Hematopoietic multipotent progenitor cell treated with erythropoietin and hydrocortisone succinate and interleukin-3 and kit ligand, for 15 days (in vitro differentiated cells): ENCODE measurements at regions not wholly inside any gene's neighbourhood (a gene's known extent, or its start where the extent isn't known, plus 50 kb on each side); places are given as distances from the start of the nearest gene placed in this dataset.
A peak's percentile ranks its signal among the peaks of the same experiment; 100 is the strongest.

Experiments used
- DNase-seq: peaks from one replicate; pipeline ENCODE4 v3.0.0-alpha.2; 2015; ENCODE audit warnings: low spot score

DNA sequence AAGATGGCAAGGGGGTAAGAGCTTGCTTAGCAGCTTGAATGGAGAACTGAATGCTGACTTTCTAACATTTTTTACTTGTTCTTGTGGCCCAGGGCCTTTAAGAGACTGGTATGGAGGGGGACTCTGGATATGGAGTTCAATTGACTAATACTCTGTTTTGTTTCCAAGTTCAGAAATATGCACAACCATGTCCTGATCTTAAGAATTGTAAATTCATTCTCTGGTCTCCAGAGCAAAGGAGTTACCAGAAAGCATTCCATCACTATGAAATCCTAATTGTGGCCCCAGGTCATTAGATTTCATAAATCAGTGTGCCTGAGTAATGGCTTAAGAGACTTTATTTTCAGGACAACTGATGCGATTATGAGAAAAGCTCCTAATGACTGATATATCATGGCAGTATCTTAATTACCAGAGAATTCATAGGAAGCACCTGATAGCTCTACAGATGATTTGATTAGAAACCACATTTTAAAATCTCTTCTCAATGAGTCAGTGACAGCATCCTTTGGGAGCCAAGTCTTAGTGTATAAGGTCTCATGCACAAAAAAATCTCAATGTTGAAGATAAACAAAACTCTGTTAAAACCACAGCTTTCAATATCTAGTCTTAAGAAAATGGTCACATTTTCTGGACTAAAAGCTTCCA lies 613.6 kb upstream of the KLF4 start:
- no peak for DNase-seq

DNA sequence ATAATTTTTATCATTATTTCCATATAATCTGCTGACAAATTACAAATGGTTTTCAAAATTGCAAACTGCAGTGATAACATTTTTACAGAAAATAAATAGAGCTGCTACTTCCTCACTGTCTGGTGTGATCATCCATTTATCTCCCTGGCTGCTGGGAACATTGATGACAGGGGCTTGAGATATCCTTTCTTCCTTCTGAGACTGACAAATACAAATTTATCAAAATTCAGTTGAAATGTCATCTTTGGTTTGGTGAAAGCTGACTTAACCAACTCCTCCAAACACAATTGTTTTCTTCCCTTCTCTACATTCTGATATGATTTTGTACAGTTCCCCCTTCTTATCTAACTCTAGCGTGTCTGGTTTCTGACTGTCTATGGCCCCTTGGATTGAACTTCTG lies 611.8 kb upstream of the KLF4 start:
- DNase-seq = no peak

DNA sequence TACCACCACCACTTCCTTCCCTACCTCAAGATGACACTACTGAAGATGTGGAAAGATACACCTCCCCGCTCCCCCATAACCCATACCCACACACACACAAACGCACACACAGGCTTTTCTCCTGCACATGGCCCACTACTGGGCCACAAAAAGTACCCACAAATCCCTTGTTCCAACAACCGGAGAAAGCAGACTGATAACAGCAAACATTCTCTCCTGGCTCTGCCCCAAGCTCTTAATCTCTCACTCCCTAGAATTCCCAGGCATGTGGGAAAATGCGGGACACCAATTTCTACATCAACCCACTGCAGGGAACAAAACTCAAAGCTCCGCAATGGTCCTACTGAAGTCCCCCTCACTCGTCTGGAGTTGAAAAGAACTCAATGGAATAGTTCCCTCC lies 611.0 kb upstream of the KLF4 start:
- DNase-seq = no peak

DNA sequence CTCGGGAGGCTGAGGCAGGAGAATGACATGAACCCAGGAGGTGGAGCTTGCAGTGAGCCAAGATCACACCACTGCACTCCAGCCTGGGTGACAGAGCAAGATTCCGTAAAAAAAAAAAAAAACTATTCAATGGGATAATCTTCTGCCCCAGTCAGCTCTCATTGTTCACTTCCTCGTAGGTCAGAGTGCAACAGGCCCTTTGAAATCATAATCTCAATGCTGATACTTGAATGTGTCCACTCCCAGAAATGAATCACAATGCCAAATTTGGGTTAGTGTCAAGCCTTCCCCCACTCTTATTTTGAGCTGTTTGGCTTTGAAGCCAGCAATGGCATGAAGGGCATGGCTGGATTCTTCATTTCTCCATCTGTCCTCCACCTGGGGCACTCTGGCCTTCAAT lies 610.3 kb upstream of the KLF4 start:
- no peak for DNase-seq

DNA sequence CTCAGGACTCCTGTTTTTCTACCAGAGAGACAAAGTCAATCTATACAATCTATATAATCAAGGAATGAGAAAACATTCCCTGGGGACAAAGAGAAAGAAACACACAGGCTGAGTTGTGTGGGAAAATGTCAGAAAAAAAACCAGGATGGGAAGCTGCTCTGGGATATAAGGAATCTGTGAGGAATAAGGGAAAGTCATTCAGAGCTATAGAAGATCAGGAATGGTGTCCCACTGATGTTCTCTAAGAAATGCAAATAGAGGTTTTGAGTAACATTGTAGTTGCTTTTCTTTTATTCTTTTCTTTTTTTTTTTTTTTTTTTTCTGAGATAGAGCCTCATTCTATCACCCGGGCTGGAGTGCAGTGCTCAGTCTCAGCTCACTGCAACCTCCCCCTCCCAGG lies 605.9 kb upstream of the KLF4 start:
- DNase-seq = no peak

DNA sequence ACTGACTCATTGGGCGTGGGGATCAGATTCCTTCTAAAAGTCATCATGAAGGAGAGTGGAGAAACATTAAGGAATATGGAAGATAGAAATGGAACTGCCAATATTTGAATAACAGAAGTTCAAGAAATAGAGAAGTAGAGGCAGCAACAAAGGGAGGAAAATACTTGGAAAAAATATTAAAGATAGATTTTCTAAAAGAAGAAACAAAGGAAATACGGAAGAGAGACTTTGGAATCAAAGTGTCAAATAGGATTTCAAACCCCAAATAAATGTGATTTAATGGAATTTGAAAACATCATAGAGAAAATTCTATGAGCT lies 605.1 kb upstream of the KLF4 start:
- no peak for DNase-seq

DNA sequence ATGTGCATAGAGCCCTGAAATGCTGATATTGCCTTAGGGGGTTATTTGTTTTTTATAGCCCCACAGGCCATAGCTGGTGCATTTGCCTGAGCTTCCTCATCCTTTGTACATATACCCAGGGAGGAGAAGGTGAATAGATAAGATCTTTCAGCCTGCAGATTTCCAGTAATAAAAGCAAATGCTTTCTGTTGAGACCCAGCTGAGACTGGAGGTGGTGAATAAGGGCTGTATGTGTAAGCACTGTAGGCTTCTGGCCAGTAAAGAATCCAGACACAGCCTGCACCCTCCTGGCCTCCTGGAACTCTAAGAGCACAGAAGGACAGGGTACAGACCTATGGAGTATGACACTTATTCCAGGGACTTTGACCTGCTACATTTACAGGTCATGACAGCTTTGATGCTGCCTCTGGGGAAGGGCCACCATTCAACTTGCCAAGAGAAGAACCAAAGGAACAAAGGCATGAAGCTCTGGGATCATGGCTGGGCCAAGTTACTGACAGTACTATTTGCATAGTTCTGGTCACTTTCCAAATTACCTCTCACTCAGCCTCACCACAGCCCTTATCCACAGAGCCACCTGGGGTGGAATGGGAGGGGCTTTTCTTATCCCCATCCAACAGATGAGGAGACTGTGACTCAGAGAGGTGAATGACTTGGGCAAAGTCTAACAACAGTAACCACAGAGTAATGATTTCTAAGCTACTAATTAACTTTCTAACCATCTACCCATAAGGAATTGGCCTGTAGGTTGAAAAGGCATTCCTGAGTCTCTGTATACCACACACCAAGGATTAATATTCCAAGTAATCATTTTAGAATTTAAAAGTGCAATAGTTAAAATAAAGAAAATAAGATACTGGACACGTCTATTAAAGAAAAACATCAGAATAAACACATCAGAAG lies 604.5 kb upstream of the KLF4 start:
- DNase-seq = peak; percentile 97

DNA sequence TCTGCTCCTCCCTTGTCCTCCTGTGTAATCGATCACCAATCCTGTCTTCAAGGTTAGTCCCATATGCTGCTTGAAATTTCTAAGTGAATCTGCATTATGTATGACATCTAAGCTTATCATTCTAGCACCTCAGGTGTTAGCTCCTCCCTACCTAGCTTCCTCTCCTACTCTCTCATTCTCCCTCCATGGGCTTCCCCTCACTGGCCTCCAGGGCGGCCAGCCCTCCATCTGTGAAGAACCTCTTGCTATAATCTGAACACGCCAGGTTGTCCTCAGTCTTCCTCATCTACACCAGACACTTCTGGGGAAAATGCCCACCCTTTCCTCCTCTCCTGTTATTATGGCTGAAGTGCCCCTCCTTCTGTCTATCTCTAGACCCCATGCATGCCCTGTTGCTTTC lies 599.3 kb upstream of the KLF4 start:
- DNase-seq = no peak

DNA sequence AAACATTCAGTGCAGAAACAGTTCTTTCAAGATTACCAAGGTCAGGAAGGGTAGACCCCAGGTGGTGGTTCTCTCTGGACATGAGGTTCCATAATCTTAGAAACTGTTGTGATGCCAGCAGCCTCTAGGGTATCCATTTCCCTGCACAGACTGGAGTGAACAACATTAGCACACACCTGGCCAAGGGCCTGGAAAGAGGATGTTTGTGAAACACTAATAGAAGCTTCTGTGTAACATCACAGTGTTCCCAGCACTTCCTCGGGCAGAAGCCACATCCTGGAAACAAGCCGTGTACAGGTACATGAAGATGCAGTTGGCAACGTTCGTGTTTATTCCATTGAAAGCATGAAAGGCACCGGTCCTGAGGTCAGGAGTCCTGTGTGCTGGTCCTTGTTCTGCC lies 598.2 kb upstream of the KLF4 start:
- no peak for DNase-seq

DNA sequence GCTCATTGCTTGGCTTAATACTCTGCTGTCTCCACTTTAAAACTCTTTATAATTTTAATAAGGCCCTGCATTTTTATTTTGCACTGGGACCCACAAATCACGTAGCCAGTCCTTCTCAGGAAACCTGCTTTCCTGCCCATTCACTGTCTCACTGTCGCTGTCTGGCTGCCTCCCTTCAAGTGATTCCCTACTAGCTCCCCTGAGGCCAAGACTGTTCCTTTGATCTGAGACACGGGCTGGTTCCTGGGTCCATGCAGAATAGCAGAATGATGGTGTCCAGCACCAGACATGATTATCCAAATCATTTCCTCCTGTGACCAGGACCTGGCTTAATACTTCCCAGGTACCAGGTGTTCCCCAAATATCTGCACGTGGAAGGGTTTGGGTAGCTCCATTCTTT lies 597.1 kb upstream of the KLF4 start:
- DNase-seq = no peak

DNA sequence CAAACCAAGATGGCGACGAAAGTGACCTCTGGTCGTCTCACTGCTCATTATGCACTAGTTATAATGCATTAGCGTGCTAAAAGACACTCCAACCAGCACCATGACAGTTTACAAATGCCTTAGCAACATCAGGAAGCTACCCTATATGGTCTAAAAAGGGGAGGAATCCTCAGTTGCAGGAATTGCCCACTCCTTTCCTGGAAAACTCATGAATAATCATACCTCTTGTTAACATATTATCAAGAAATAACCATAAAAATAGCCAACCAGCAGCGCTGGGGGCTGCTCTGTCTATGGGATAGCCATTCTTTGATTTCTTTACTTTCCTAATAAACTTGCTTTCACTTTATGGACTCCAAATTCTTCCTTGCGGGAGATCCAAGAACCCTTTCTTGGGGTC lies 595.7 kb upstream of the KLF4 start:
- DNase-seq = no peak

DNA sequence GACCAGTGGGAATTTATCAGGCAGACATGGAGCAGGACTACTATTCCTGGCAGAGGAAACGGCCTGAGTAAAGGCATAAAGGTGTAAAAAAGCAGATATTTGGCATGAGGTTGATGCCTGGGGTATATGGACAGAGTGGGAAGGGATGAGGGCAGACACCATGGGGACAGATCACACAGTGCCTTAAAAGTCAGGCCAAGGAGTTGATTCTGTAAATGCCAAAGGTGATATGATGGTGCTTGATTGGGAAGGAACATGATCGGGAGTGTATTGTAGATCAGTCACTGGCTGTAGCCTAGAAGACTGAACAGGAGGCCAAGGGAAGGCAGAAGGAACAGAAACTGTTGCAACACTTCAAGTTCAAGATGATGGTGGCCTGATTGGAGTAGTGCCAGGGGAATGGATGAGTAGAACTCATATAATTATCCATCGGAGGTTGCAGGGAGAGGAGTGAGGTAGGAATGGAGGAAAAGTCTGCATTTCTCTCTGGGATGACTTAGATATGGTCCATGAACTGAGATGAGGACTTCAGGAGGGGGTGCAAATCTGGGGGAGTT lies 594.3 kb upstream of the KLF4 start:
- no peak for DNase-seq

DNA sequence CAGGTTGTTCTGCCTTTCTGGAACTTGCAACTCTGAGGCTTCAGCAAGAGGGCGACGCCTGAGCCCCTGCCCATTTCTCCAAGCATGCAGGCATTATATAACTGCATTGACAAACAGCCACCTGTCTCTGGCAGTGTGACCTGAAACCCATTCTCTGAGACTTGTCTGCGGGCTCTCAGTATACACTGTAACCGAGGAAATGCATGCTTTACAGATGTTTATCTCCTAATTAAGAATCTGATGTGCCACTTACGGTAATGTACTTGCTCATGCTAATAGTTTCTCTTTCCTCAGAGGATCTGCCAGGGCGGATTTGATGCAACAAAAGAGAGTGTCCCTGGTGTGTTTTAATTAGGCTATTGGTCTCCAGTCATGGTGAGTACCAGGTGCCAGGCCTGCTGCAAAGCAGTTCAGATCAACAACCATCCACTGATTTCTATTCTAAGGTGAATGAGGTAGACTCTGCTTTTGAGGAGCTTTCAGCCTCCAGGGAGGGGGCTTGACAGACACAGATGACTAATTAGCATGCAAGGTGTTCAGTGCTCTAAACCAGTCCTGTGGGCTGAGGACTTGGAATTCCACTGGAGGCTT lies 593.7 kb upstream of the KLF4 start:
- DNase-seq = no peak

DNA sequence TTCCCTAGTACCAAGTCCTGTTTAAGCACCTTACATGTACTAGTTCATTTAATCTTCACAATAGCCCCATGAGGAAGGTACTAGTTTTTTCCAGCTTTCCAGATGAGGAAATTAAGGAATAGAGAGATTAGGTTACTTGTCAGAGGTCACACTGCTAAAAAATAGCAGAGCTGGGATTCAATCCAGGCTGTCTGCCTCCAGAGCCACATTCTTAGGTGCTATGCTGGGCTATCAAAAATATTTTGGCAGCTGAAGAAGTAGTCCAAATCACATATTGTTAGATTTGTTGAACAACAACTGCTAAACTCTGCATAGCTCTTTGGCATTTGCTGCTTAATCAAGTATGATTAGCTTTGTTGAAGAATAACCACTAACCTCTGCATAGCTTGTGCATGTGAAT lies 591.5 kb upstream of the KLF4 start:
- DNase-seq = no peak

DNA sequence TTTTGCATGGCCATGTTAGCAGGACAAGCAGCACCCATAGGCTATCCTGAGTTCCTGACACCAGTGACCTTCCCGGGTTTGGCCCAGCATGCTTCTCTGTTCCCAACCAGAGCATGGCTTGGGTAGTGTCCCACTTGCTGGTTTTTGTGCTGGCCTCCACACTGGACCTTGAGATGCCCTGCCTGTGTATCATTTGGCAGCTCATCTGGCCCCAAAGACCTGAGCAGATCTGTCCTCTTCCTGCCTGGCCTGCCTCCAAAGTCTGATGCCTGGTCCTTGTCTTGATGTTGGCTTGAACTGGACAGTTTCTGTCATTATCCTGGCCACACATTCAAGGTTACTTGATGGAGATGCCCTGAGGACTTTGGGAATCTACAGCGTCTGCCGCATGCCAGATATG lies 590.7 kb upstream of the KLF4 start:
- DNase-seq = no peak

DNA sequence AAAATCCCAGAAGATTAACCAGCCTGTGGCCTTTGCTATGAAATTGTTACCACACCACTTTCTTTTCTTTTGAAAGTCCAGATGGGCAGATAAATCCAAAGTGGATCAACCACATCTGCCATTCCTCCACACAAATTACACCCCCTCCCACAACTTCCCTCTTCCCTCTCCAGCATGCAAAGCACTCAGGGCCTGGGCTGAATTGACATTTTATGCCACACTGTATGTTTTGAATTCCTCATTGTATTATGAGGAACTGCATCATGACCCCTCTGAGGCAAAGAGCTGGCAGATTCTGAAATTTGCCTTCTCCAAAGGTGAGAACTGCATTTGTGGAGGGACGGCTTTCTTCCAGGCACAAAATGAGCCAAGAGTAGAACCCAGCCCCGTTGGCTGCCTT lies 589.2 kb upstream of the KLF4 start:
- no peak for DNase-seq

DNA sequence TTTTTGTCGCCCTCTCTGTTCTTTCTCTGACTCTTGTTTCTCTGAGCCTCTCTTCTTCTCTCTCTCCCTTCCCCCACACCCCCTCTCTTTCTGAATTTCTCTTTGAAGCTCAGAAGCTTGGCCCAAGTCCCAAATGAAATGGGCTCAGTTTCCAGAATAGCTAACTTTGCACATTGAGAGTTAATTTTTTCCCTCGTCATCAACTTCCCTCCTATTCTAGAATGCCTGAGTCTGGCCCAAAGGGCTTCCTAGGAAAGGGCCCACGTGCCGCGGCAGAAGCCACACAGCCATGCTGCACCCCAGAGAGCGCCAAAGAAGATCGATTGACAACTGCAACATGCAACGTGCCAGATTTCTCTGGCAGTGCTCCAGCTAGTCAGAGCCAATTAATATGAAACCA lies 588.8 kb upstream of the KLF4 start:
- DNase-seq = no peak

DNA sequence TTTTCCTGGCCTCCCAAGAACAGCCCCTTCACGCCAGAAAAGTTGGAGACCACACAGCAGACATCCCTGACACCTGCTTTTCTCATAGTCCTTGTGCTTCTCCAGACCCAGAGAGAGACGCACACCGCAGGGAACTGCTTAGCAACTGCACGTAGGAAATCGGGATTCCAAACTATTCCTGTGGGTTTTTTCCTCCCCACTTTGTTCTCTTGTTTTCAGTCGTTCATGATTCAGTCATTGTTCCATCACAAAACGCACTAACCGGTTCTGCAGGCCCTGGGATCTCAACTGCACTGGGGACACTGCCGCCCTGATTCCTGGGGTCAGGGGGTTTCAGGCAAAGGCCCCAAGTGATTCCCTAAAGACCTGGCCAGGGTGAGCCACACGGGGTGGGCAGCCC lies 588.0 kb upstream of the KLF4 start:
- DNase-seq = no peak

DNA sequence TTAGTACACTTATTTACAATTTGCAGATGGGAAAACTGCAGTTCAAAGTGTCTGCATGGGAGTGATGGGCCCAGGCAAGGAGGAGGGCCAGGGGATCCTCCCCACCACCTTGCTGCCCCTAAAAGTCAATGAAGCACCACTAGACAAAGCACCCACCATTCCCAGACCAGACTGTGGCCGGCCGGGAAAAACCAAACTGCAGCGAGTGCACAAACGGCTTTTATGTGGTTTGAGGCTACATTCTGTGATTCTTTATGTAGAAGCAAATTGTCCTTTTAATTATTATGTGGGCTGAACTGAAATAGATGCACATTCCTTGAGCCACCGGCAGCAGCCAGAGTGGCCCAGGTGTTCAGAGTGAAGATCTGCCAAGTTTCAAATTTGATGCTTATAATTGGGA lies 585.3 kb upstream of the KLF4 start:
- DNase-seq = no peak

DNA sequence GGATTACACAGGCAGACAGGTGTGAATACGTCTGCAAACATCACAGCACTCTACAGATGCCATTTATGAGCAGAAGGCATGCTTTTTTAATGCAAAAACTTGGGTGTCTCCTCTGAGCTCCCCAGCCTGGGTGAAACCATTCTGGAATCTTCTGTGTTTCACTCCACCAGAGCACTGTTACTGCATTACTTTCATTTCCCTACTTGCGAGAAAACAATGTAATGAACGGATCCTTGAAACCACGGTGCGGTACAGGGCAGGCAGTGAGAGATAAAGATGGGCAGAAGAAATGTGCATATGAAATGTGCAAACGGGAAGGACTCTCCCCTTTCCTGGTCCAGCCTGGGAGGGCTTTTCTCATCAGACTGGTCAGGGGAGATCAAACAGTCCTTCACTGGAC lies 584.3 kb upstream of the KLF4 start:
- DNase-seq = no peak

DNA sequence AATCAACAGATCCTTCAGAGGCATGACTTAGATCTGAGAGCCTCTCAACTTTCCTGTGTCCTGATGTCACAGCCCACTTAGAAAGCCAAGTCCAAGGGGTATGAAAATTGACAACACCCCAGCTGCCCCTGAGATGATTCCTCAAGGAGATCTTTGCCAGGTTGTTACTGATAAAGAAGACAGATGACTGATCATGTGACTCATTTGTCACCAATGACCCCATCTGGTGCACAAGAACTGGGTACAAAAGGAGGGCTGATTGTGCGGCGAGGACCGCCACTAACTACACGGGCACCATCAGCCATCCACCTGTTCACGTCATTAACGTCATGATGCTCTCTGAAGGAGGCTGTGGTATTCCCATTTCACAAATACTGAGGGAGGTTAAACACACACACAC lies 583.2 kb upstream of the KLF4 start:
- no peak for DNase-seq

DNA sequence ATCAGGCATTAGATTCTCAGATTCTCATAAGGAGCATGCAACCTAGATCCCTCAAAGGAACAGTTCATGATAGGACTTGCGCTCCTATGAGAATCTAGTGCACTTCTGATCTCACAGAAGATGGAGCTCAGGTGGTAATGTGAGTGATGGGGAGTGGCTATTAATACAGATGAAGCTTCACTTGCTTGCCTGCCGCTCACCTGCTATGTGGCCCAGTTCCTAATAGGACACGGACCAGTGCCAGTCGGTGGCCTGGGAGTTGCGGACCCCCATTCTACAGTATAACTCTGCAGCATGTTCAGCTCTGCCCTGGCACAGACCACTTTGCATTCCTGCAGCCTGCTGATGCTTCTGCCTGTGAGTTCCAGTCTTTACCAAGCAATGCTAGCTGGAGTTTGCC lies 581.3 kb upstream of the KLF4 start:
- DNase-seq = no peak

DNA sequence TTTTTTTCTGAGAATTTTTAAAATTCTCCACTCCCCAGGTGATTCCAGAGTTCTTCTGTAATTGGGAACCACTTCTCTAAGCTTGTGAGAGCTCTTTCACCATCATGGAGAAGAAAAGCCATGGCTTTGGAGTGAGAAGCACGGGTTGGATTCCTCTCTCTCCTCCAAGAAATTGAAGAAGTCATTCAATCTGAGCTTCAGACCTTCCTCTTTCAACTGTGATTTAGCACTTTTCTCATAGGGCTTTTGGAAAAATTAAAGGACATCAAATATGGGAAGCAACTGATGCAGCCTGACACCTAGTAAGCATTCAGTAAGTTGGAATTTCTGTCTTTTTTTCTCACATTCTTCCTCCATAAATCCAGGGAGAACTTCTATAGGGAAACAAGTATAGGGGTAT lies 580.4 kb upstream of the KLF4 start:
- no peak for DNase-seq
